Urinary bladder (tissue), 3 donors: ENCODE measurements at regions not wholly inside any gene's neighbourhood (a gene's known extent, or its start where the extent isn't known, plus 50 kb on each side); places are given as distances from the start of the nearest gene placed in this dataset.
"Not testable (repeated sequence)": the region's sequence is repeated elsewhere in the genome, so short reads cannot be mapped to it uniquely, and the experiment has no call there.

ENCODE experiments used
- DNase-seq: peaks from one replicate; pipeline ENCODE4 v3.0.0-alpha.2; 2015; ENCODE audit errors: extremely low spot score
- H3K27ac ChIP-seq: one replicate; pipeline ENCODE4 v1.5.1; 2013; ENCODE audit warnings: low read depth, mild to moderate bottlenecking, moderate library complexity
- H3K36me3 ChIP-seq: one replicate; pipeline ENCODE4 v1.6.1; 2013; ENCODE audit warnings: mild to moderate bottlenecking, moderate library complexity; ENCODE audit not compliant: insufficient read depth
- H3K4me1 ChIP-seq: one replicate; pipeline ENCODE4 v1.6.1; 2013; ENCODE audit warnings: mild to moderate bottlenecking, moderate library complexity; ENCODE audit not compliant: insufficient read depth
- H3K4me3 ChIP-seq: one replicate; pipeline ENCODE4 v1.5.1; 2013; ENCODE audit warnings: low read depth, low read length
- whole genome bisulfite sequencing: extraction: QIAGEN DNeasy Blood & Tissue Kit; methylation state at CpG from one replicate; pipeline ENCODE4 v1.1.7; 2013; 5-methylcytosine and 5-hydroxymethylcytosine counted together
- donor health status: healthy with polysubstance abuse.
- donor health status: healthy.

DNA sequence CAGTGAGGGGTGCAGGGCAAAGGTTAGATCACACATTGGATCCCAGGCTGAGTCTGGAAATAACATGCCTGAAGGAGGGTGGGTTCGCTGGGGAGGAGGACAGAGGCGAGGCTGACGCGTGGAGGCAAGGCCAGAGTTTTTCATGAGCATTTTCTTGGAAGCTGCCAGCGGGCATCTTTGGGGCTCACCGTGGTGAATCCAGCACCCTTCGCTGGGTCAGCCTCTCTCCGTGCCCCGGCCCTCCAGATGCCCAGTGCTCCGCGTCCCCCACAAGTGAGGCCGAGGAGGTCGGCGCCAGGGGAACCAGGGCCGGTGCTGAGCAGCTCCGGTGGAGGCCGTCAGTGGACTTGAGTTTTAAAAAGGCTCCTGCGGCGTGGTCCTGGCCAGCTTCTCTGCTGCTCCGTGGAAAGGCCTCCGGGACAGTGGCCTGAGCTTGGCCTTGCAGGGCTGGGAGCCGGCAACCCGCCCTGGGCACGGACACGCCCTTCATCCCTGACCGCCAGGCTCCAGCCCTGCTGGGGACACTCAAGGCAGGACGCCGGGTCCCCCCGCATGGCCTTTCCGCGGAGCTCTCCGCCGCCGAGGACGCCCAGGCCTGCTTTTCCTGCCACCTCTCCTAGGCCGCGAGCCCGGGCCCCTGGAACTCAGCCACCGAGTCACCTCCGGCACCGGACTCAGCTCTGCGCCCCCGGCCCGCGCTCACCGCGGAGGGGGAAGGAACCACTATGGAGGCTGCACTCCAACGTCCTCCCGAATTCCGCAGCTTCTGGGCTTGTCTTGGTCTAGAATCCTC, 114.3 kb downstream of the THBS2 start:
- no peaks in the 10 kb centered on the region for H3K36me3 ChIP-seq
- H3K27ac ChIP-seq = no peak overlapping the region
- no peaks in the 10 kb centered on the region for H3K4me1 ChIP-seq
- DNase-seq = no peak
- 95% methylated on average over 50 of the region's 50 CpGs for WGBS
- no peak overlapping the region for H3K4me3 ChIP-seq

GRCh38 chr6:169132352-169132940, 121.2 kb downstream of the THBS2 start:
- Histone ChIP-seq H3K4me3 (no peak overlapping the region), H3K27ac (no peak overlapping the region), H3K36me3 (no peaks in the 10 kb centered on the region), H3K4me1 (no peaks in the 10 kb centered on the region)
- WGBS = 67% methylated on average over 3 of the region's 3 CpGs
- DNase-seq = no peak

DNA sequence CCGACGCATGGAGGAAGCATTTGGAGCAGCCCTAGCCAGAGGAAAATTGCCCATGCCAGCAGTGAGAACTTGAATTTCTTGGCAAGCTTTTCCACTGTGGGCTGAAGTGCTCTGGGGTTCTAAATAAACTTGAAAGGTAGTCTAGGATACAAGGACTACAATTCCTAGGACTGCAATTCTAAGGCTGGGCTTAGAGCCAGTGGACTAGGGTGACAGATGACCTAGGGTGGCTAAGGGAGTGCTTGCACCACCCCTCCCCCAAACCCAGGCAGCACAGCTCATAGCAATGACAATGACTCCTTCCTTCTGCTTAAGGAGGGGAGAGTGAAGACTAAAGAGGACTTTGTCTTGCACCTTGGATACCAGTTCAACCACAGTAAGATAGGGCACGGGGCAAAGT, 122.3 kb downstream of the THBS2 start:
- no peak overlapping the region for H3K27ac ChIP-seq
- H3K36me3 ChIP-seq = no peaks in the 10 kb centered on the region
- DNase-seq = no peak
- no peaks in the 10 kb centered on the region for H3K4me1 ChIP-seq
- WGBS = 63% methylated on average over 3 of the region's 3 CpGs
- H3K4me3 ChIP-seq = no peak overlapping the region

GRCh38 chr6:169130113-169130512, 123.5 kb downstream of the THBS2 start:
- Histone ChIP-seq H3K27ac (no peak overlapping the region), H3K36me3 (no peaks in the 10 kb centered on the region), H3K4me3 (no peak overlapping the region), H3K4me1 (no peaks in the 10 kb centered on the region)
- no peak for DNase-seq
- WGBS = 88% methylated on average over 3 of the region's 3 CpGs

GRCh38 chr6:169121013-169121412, 132.6 kb downstream of the THBS2 start:
- H3K27ac ChIP-seq = no peak overlapping the region
- no peak for DNase-seq
- no peaks in the 10 kb centered on the region for H3K4me1 ChIP-seq
- 95% methylated on average over 3 of the region's 3 CpGs for WGBS
- H3K36me3 ChIP-seq = no peaks in the 10 kb centered on the region
- H3K4me3 ChIP-seq = no peak overlapping the region

DNA sequence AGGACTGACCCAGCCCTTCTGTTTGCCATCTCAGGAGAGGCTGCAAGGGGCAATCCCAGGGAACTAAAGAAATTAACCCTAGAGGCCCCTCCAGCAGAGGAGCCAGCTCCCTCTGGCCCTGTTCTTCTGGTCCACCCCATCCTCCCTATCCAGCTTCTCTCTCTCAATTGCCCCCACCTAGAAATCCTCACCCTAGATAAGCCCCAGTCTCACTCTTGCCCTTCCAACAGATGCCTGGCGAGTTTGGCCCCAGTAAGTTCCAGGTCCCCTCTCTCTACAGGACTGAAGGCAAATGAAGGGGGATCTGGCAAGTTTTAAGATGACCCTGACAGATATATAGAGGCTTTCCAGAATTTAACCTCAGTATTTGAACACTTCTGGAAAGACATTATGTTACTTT, 134.0 kb downstream of the THBS2 start:
- Histone ChIP-seq H3K4me3 (no peak overlapping the region), H3K27ac (no peak overlapping the region), H3K4me1 (no peaks in the 10 kb centered on the region), H3K36me3 (no peaks in the 10 kb centered on the region)
- 88% methylated on average over 1 of the region's 1 CpG for WGBS
- DNase-seq = no peak

GRCh38 chr6:169118346-169118830, 135.3 kb downstream of the THBS2 start:
- DNase-seq = no peak
- Histone ChIP-seq H3K4me1 (no peaks in the 10 kb centered on the region), H3K27ac (no peak overlapping the region), H3K4me3 (no peak overlapping the region), H3K36me3 (no peaks in the 10 kb centered on the region)
- WGBS = 88% methylated on average over 7 of the region's 7 CpGs

GRCh38 chr6:169117663-169118062, 136.0 kb downstream of the THBS2 start:
- Histone ChIP-seq H3K4me3 (no peak overlapping the region), H3K27ac (no peak overlapping the region), H3K36me3 (no peaks in the 10 kb centered on the region), H3K4me1 (no peaks in the 10 kb centered on the region)
- DNase-seq = no peak
- WGBS = 82% methylated on average over 7 of the region's 7 CpGs

GRCh38 chr6:169115632-169116031, 138.0 kb downstream of the THBS2 start:
- Histone ChIP-seq H3K4me3 (no peak overlapping the region), H3K36me3 (no peaks in the 10 kb centered on the region), H3K27ac (no peak overlapping the region), H3K4me1 (no peaks in the 10 kb centered on the region)
- no peak for DNase-seq
- 70% methylated on average over 3 of the region's 3 CpGs for WGBS

DNA sequence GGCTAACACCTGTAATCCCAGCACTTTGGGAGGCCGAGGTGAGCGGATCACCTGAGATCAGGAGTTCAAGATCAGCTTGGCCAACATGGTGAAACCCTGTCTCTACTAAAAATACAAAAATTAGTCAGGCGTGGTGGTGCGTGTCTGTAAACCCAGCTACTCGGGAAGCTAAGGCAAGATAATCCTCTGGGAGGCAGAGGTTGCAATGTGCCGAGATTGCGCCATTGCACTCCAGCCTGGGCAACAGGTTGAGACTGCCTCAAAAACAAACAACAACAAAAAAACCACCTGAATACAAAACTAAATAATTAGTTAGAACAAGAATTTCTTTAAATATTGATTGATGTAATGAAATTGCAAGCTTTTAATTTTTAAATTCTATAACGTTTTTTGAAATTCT, 139.0 kb downstream of the THBS2 start:
- 91% methylated on average over 8 of the region's 8 CpGs for WGBS
- not testable (repeated sequence) for H3K4me3 ChIP-seq, H3K36me3 ChIP-seq, DNase-seq, H3K4me1 ChIP-seq, H3K27ac ChIP-seq

DNA sequence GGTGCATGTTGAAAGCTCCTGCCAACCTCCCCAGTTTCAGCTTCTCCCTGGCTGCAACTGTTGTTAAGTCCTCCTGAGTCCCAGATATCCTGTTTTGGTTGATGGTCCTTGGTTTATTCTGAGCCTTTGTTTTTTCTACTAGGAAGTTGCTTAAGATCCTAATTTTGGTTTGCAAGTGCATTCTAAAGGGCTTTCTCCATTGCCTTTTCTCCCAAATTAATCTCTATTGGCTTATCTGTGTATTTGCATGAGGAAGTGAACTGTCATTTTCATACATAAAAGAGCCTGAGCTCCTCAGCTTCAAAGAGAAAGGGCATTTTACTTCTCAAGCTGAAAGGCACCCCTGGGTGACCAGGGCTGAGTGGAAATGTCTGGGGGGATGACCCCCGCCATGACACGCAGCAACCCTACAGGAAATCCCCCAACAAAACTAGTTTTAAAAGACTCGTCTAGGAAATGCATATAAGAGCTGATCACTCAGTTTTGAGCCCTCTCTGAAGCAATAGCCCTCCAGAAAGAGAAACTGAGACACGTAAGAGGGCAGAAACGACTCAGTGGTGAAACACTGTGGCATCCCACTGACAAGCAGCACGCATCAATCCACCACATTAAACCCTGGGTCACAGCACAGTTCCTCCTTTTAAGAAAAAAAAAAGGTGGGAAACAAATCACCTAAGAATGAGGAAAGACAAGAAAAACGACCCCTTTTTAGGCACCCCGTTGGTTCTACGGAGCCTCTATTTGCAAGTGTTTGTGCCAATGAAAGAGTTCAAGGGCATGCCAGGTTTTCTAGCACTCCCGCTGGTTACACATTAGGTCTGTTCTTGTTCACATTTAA, 140.9 kb downstream of the THBS2 start:
- Histone ChIP-seq H3K27ac (no peak overlapping the region), H3K4me3 (no peak overlapping the region), H3K36me3 (no peaks in the 10 kb centered on the region), H3K4me1 (no peaks in the 10 kb centered on the region)
- DNase-seq = no peak
- 67% methylated on average over 10 of the region's 10 CpGs for WGBS

DNA sequence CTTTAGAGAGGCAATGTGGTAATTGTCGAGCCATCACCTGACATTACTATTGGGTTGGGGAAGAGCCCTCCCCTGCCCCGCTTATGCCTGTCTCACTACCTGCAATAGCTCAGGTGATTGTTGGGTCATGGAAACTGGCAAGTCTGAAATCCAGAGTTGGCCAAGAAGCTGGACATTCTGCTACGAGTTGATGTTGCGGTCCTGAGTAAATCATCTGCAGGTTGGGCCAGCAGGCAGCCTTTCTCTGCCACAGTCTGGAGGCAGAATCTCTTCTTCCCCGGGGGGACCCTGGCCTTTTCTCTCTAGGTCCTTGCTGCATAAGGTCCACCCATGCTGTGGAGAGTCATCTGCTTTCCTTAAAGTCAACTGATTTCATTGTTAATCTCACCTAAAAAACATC, 142.4 kb downstream of the THBS2 start:
- Histone ChIP-seq H3K4me3 (no peak overlapping the region), H3K4me1 (no peaks in the 10 kb centered on the region), H3K27ac (no peak overlapping the region), H3K36me3 (no peaks in the 10 kb centered on the region)
- no peak for DNase-seq
- 85% methylated on average over 5 of the region's 5 CpGs for whole genome bisulfite sequencing

DNA sequence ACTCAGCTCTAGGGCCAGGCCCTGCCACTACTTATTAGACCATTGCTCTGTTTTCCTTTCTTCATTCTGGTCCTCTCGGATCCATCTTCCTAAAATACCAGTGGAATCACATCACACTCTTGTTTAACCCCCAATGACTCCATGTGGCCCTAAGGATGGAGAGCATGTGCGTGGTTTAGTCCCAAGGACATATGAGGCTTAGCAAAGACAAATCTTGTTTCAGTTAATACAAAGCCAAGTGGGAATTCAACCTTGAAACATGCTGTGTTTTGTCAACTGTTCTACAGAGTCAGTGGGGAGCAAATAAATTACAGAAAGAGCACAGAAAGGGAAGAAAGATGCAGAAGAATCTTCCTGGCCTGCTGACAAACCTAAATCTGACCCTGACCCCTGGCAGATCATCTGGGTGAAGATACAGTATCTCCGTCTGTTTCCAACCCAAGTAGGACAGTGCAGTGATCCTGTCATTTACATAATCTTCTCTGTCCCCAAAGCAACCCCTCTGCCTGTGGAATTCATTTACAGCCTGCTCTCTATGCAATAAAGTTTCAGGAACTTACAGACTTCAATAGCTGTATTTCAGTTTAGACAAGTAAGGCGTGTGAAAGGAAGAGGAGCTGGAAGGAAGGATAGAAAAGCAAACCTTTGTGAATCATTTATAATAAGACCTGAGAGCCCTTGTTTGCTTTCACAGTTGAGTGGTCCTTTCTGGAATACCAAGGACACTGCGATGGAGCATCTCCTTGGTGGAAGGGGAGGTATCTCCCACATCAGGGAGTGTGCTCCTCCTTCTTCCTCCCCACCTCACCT, 144.0 kb downstream of the THBS2 start:
- H3K27ac ChIP-seq = no peak overlapping the region
- no peaks in the 10 kb centered on the region for H3K4me1 ChIP-seq
- H3K36me3 ChIP-seq = no peaks in the 10 kb centered on the region
- WGBS = 71% methylated on average over 5 of the region's 5 CpGs
- no peak overlapping the region for H3K4me3 ChIP-seq
- DNase-seq = no peak
